ENCODE measurements at regions not wholly inside any gene's neighbourhood (a gene's known extent, or its start where the extent isn't known, plus 50 kb on each side); places are given as distances from the start of the nearest gene placed in this dataset.

DNA sequence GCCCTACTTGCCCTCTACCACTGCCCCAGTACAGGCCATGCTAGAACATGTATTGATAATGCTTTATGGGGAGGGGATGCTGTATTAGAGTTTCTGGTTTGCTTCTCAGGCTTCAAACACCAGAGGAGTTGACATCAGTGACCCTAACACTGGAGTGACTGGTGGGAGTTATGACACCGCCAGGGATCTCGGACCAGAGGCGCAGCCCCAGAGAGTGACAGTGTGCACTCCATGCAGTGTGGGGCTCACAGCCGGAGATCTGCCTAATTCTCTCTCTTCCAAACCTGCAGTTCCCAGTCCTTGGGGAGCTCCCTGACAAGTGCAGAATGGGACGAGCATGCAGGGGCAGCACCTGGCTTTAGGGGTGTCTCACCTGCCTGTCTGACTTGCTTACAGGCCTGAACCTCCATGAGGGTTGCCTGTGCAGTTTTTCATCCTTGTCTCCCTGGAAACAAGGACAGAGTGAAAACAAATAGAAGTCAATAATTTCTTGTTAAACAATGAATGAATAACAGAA lies 244.9 kb upstream of the MYT1L start (continued):
- TF ChIP-seq NR1H2 (CRISPR knock-in tag; IDR thresholded peaks at IDR 0.05) (no peak), HMGN3 (IDR thresholded peaks at IDR 0.05; ENCODE audit: borderline replicate concordance, extremely low read depth, insufficient read length, low read depth, low read length) (no peak), EHMT2 (IDR thresholded peaks at IDR 0.05) (no peak), MEF2D (tag; conservative IDR thresholded peaks at IDR 0.05; ENCODE audit: low read depth) (no peak), RBM15 (IDR thresholded peaks at IDR 0.05; ENCODE audit: insufficient read depth, low read length) (no peak), ZFP36 (IDR thresholded peaks at IDR 0.05; ENCODE audit: low read depth, low read length, partially characterized antibody) (no peak), MCM3 (IDR thresholded peaks at IDR 0.05) (no peak), ZC3H11A (IDR thresholded peaks at IDR 0.05; ENCODE audit: low read depth, low read length) (no peak)
- TF ChIP-seq, protein P1, sequence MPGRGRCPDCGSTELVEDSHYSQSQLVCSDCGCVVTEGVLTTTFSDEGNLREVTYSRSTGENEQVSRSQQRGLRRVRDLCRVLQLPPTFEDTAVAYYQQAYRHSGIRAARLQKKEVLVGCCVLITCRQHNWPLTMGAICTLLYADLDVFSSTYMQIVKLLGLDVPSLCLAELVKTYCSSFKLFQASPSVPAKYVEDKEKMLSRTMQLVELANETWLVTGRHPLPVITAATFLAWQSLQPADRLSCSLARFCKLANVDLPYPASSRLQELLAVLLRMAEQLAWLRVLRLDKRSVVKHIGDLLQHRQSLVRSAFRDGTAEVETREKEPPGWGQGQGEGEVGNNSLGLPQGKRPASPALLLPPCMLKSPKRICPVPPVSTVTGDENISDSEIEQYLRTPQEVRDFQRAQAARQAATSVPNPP (IDR thresholded peaks at IDR 0.05; ENCODE audit: borderline replicate concordance, insufficient read depth, insufficient read length): no peak
- TF ChIP-seq, protein P2, sequence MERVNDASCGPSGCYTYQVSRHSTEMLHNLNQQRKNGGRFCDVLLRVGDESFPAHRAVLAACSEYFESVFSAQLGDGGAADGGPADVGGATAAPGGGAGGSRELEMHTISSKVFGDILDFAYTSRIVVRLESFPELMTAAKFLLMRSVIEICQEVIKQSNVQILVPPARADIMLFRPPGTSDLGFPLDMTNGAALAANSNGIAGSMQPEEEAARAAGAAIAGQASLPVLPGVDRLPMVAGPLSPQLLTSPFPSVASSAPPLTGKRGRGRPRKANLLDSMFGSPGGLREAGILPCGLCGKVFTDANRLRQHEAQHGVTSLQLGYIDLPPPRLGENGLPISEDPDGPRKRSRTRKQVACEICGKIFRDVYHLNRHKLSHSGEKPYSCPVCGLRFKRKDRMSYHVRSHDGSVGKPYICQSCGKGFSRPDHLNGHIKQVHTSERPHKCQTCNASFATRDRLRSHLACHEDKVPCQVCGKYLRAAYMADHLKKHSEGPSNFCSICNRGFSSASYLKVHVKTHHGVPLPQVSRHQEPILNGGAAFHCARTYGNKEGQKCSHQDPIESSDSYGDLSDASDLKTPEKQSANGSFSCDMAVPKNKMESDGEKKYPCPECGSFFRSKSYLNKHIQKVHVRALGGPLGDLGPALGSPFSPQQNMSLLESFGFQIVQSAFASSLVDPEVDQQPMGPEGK (CRISPR knock-in tag; IDR thresholded peaks at IDR 0.05; ENCODE audit: borderline replicate concordance): no peak
- TF ChIP-seq, protein P3, sequence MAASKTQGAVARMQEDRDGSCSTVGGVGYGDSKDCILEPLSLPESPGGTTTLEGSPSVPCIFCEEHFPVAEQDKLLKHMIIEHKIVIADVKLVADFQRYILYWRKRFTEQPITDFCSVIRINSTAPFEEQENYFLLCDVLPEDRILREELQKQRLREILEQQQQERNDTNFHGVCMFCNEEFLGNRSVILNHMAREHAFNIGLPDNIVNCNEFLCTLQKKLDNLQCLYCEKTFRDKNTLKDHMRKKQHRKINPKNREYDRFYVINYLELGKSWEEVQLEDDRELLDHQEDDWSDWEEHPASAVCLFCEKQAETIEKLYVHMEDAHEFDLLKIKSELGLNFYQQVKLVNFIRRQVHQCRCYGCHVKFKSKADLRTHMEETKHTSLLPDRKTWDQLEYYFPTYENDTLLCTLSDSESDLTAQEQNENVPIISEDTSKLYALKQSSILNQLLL (CRISPR knock-in tag; IDR thresholded peaks at IDR 0.05; ENCODE audit: borderline replicate concordance): no peak
- TF ChIP-seq, protein P4, sequence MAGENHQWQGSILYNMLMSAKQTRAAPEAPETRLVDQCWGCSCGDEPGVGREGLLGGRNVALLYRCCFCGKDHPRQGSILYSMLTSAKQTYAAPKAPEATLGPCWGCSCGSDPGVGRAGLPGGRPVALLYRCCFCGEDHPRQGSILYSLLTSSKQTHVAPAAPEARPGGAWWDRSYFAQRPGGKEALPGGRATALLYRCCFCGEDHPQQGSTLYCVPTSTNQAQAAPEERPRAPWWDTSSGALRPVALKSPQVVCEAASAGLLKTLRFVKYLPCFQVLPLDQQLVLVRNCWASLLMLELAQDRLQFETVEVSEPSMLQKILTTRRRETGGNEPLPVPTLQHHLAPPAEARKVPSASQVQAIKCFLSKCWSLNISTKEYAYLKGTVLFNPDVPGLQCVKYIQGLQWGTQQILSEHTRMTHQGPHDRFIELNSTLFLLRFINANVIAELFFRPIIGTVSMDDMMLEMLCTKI (IDR thresholded peaks at IDR 0.05; ENCODE audit: partially characterized antibody): no peak

Measured in K562 (cell line).